ENCODE measurements at regions not wholly inside any gene's neighbourhood (a gene's known extent, or its start where the extent isn't known, plus 50 kb on each side); places are given as distances from the start of the nearest gene placed in this dataset.

- TF ChIP-seq CTCF (IDR thresholded peaks at IDR 0.05) (no peak), POLR2A (IDR thresholded peaks at IDR 0.05) (no peak)
- Histone ChIP-seq H3K27me3 (no peaks in the 10 kb centered on the region), H3K4me3 (no peak overlapping the region), H3K36me3 (no peaks in the 10 kb centered on the region), H3K4me1 (no peaks in the 10 kb centered on the region), H3K27ac (no peak overlapping the region), H3K9me3 (no peaks in the 10 kb centered on the region)
- intact Hi-C loops (cut with DNase I): no loop called here
- ATAC-seq (no peak), DNase-seq (no peak)
- WGBS (ENCODE audit: insufficient coverage, low coverage, low lambda C conversion rate, missing lambda C conversion rate): 100% methylated on average over 1 of the region's 1 CpG
Measured at GRCh38 chr1:55636696-55637095, 421.5 kb upstream of the USP24 start.

GRCh38 chr1:55635856-55636255, 420.7 kb upstream of the USP24 start:
- Histone ChIP-seq H3K4me3 (no peak overlapping the region), H3K27ac (no peak overlapping the region), H3K9me3 (no peaks in the 10 kb centered on the region), H3K36me3 (no peaks in the 10 kb centered on the region), H3K27me3 (no peaks in the 10 kb centered on the region), H3K4me1 (no peaks in the 10 kb centered on the region)
- 50% methylated on average over 2 of the region's 2 CpGs for WGBS (ENCODE audit: insufficient coverage, low coverage, low lambda C conversion rate, missing lambda C conversion rate)
- intact Hi-C loops (cut with DNase I): no loop called here
- DNase-seq: no peak
- no peak for ATAC-seq
- TF ChIP-seq POLR2A (IDR thresholded peaks at IDR 0.05) (no peak), CTCF (IDR thresholded peaks at IDR 0.05) (no peak)

DNA sequence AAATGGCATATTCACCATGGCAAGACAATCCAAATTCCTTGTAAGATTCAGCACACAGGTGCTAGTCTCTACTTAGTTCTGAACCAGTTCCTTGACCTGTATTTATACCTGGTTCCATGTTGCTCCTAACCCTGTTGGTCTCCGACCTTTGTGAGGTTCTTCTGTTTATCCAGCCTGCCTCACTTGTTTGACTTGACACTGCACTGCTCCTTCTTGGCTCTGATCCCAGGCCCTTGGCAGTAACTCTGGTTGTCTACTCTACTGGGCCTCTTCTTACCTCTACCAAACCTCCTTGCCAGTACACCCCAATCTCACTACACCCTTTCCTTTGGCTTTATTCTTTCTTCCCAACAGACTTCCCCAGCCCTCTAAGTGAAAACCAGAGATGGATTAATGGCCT, 419.4 kb upstream of the USP24 start:
- Histone ChIP-seq H3K4me3 (no peak overlapping the region), H3K9me3 (no peaks in the 10 kb centered on the region), H3K4me1 (no peaks in the 10 kb centered on the region), H3K36me3 (no peaks in the 10 kb centered on the region), H3K27ac (no peak overlapping the region), H3K27me3 (no peaks in the 10 kb centered on the region)
- ATAC-seq (no peak), DNase-seq (no peak)
- 100% methylated on average over 1 of the region's 1 CpG for WGBS (ENCODE audit: insufficient coverage, low coverage, low lambda C conversion rate, missing lambda C conversion rate)
- no peak for TF ChIP-seq POLR2A (IDR thresholded peaks at IDR 0.05)
- TF ChIP-seq CTCF (IDR thresholded peaks at IDR 0.05): no peak
- intact Hi-C loops (cut with DNase I): no loop called here

DNA sequence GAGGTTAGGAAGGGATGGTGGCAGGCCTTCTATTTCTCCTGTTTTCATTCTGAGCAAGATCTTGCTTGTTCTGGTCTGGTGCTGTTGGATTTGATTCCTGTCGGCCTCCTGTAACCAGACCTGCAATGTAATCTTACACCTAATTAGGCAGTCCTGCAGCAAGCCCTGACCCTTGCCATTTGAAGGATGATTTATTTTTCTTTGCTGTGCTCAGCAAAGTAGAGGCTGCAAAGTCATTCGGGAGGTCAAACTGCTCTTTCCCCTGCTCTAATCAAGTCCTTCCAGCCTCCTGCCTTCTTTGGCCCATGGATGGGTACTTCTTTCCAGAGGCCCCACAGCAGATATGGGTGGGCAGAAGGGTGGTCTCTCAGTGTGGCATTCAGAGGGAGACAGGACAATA, 417.7 kb upstream of the USP24 start:
- Histone ChIP-seq H3K36me3 (no peaks in the 10 kb centered on the region), H3K27ac (no peak overlapping the region), H3K9me3 (no peaks in the 10 kb centered on the region), H3K27me3 (no peaks in the 10 kb centered on the region), H3K4me3 (no peak overlapping the region), H3K4me1 (no peaks in the 10 kb centered on the region)
- no peak for TF ChIP-seq CTCF (IDR thresholded peaks at IDR 0.05)
- DNase-seq (no peak), ATAC-seq (no peak)
- 56% methylated on average over 1 of the region's 2 CpGs for WGBS (ENCODE audit: insufficient coverage, low coverage, low lambda C conversion rate, missing lambda C conversion rate)
- intact Hi-C loops (cut with DNase I): no loop called here

GRCh38 chr1:55632058-55632457, 416.9 kb upstream of the USP24 start:
- no peak for TF ChIP-seq POLR2A (IDR thresholded peaks at IDR 0.05)
- TF ChIP-seq CTCF (IDR thresholded peaks at IDR 0.05): no peak
- Histone ChIP-seq H3K27ac (no peak overlapping the region), H3K4me1 (no peaks in the 10 kb centered on the region), H3K9me3 (no peaks in the 10 kb centered on the region), H3K27me3 (no peaks in the 10 kb centered on the region), H3K36me3 (no peaks in the 10 kb centered on the region), H3K4me3 (no peak overlapping the region)
- ATAC-seq (no peak), DNase-seq (no peak)
- intact Hi-C loops (cut with DNase I): no loop called here
- WGBS (ENCODE audit: insufficient coverage, low coverage, low lambda C conversion rate, missing lambda C conversion rate): 22% methylated on average over 3 of the region's 3 CpGs
